ENCODE measurements at regions not wholly inside any gene's neighbourhood (a gene's known extent, or its start where the extent isn't known, plus 50 kb on each side); places are given as distances from the start of the nearest gene placed in this dataset.

DNA sequence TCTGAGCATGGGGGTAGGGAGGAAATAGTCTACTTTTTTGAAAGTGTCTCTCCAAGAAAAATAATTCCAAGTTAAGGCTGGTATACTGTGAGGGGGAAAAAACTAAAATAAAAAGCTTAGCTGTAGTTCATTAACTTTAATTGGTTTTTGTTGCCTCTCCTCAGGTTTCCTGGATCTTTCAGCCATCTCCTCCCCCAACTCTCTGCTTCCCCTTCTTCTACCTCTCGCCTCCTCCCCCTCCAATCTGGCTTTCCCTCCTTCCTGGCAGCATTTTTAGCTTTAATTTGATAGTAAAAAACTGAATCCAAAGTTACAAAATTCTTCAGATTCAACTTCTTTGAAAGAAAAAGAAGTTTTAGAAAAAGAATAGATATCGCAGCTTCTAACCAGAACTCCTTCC, 462.6 kb downstream of the CETN3 start:
- no peak for ATAC-seq
- no peak for TF ChIP-seq ISL1 (CRISPR knock-in tag; IDR thresholded peaks at IDR 0.05)
- TF ChIP-seq ZFP30 (CRISPR knock-in tag; IDR thresholded peaks at IDR 0.05), result no peak
- TF ChIP-seq OSR1 (CRISPR knock-in tag; IDR thresholded peaks at IDR 0.05), result no peak
- TF ChIP-seq CSDC2 (CRISPR knock-in tag; IDR thresholded peaks at IDR 0.05), result no peak
- TF ChIP-seq ZFP3 (CRISPR knock-in tag; IDR thresholded peaks at IDR 0.05), result no peak
- TF ChIP-seq RARB (CRISPR knock-in tag; IDR thresholded peaks at IDR 0.05), result no peak
- no peak for TF ChIP-seq SNAI2 (CRISPR knock-in tag; IDR thresholded peaks at IDR 0.05)
- no peak for TF ChIP-seq BACH2 (CRISPR knock-in tag; IDR thresholded peaks at IDR 0.05; ENCODE audit: borderline replicate concordance)
- TF ChIP-seq ESRRG (CRISPR knock-in tag; IDR thresholded peaks at IDR 0.05), result no peak
- no peak for TF ChIP-seq PATZ1 (CRISPR knock-in tag; IDR thresholded peaks at IDR 0.05; ENCODE audit: borderline replicate concordance)
- TF ChIP-seq TCF4 (CRISPR knock-in tag; IDR thresholded peaks at IDR 0.05; ENCODE audit: borderline replicate concordance), result no peak
- TF ChIP-seq PPARA (CRISPR knock-in tag; IDR thresholded peaks at IDR 0.05; ENCODE audit: borderline replicate concordance), result no peak
- no peak for TF ChIP-seq ZNF70 (CRISPR knock-in tag; IDR thresholded peaks at IDR 0.05)
- no peak for TF ChIP-seq ZNF565 (CRISPR knock-in tag; conservative IDR thresholded peaks at IDR 0.05; ENCODE audit: low read depth)
- TF ChIP-seq, protein P1, sequence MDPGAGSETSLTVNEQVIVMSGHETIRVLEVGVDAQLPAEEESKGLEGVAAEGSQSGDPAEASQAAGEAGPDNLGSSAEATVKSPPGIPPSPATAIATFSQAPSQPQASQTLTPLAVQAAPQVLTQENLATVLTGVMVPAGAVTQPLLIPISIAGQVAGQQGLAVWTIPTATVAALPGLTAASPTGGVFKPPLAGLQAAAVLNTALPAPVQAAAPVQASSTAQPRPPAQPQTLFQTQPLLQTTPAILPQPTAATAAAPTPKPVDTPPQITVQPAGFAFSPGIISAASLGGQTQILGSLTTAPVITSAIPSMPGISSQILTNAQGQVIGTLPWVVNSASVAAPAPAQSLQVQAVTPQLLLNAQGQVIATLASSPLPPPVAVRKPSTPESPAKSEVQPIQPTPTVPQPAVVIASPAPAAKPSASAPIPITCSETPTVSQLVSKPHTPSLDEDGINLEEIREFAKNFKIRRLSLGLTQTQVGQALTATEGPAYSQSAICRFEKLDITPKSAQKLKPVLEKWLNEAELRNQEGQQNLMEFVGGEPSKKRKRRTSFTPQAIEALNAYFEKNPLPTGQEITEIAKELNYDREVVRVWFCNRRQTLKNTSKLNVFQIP (CRISPR knock-in tag; IDR thresholded peaks at IDR 0.05; ENCODE audit: borderline replicate concordance, low read depth), result no peak
- no peak for TF ChIP-seq CSRNP3 (CRISPR knock-in tag; IDR thresholded peaks at IDR 0.05)
- TF ChIP-seq, protein P2, sequence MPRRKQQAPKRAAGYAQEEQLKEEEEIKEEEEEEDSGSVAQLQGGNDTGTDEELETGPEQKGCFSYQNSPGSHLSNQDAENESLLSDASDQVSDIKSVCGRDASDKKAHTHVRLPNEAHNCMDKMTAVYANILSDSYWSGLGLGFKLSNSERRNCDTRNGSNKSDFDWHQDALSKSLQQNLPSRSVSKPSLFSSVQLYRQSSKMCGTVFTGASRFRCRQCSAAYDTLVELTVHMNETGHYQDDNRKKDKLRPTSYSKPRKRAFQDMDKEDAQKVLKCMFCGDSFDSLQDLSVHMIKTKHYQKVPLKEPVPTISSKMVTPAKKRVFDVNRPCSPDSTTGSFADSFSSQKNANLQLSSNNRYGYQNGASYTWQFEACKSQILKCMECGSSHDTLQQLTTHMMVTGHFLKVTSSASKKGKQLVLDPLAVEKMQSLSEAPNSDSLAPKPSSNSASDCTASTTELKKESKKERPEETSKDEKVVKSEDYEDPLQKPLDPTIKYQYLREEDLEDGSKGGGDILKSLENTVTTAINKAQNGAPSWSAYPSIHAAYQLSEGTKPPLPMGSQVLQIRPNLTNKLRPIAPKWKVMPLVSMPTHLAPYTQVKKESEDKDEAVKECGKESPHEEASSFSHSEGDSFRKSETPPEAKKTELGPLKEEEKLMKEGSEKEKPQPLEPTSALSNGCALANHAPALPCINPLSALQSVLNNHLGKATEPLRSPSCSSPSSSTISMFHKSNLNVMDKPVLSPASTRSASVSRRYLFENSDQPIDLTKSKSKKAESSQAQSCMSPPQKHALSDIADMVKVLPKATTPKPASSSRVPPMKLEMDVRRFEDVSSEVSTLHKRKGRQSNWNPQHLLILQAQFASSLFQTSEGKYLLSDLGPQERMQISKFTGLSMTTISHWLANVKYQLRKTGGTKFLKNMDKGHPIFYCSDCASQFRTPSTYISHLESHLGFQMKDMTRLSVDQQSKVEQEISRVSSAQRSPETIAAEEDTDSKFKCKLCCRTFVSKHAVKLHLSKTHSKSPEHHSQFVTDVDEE (CRISPR knock-in tag; IDR thresholded peaks at IDR 0.05), result no peak
- no peak for TF ChIP-seq ZNF8 (CRISPR knock-in tag; IDR thresholded peaks at IDR 0.05)
- TF ChIP-seq CREB5 (CRISPR knock-in tag; IDR thresholded peaks at IDR 0.05; ENCODE audit: low read depth), result no peak
- no peak for TF ChIP-seq ZC3H10 (CRISPR knock-in tag; IDR thresholded peaks at IDR 0.05)

DNA sequence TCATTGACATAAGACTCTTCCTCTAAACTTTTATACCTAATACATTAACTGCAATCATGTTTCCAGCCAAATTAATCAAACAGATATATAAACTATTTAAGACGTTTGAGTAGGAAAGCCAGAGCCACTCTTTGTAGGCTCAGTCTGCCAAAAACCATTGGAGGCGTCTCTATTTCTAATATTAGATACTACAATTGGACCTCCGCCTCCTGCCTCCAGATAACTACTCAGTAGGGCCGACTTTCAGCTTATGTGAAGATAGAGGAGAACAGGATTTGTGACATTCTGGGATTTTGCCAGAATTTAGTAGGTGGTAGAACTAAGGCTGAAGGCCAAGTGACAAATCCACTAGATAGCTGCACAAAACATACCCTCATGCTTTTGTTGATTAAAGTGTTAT, 463.0 kb downstream of the CETN3 start:
- no peak for TF ChIP-seq RARB (CRISPR knock-in tag; IDR thresholded peaks at IDR 0.05)
- no peak for TF ChIP-seq OSR1 (CRISPR knock-in tag; IDR thresholded peaks at IDR 0.05)
- TF ChIP-seq SNAI2 (CRISPR knock-in tag; IDR thresholded peaks at IDR 0.05), result no peak
- TF ChIP-seq ESRRG (CRISPR knock-in tag; IDR thresholded peaks at IDR 0.05), result no peak
- no peak for TF ChIP-seq CSDC2 (CRISPR knock-in tag; IDR thresholded peaks at IDR 0.05)
- TF ChIP-seq ISL1 (CRISPR knock-in tag; IDR thresholded peaks at IDR 0.05), result no peak
- no peak for TF ChIP-seq TOX (CRISPR knock-in tag; IDR thresholded peaks at IDR 0.05; ENCODE audit: borderline replicate concordance)
- TF ChIP-seq ZFP30 (CRISPR knock-in tag; IDR thresholded peaks at IDR 0.05), result no peak
- TF ChIP-seq TCF4 (CRISPR knock-in tag; IDR thresholded peaks at IDR 0.05; ENCODE audit: borderline replicate concordance), result no peak
- TF ChIP-seq ZC3H10 (CRISPR knock-in tag; IDR thresholded peaks at IDR 0.05), result no peak
- TF ChIP-seq PATZ1 (CRISPR knock-in tag; IDR thresholded peaks at IDR 0.05; ENCODE audit: borderline replicate concordance), result no peak
- no peak for TF ChIP-seq ZNF565 (CRISPR knock-in tag; conservative IDR thresholded peaks at IDR 0.05; ENCODE audit: low read depth)
- no peak for TF ChIP-seq ARNTL (CRISPR knock-in tag; IDR thresholded peaks at IDR 0.05; ENCODE audit: borderline replicate concordance, low read depth)
- TF ChIP-seq CSRNP3 (CRISPR knock-in tag; IDR thresholded peaks at IDR 0.05), result no peak
- TF ChIP-seq PPARA (CRISPR knock-in tag; IDR thresholded peaks at IDR 0.05; ENCODE audit: borderline replicate concordance), result no peak
- TF ChIP-seq, protein P2 (CRISPR knock-in tag; IDR thresholded peaks at IDR 0.05), result no peak
- ATAC-seq, result no peak
